Heart left ventricle (tissue), 16 donors: ENCODE measurements at regions not wholly inside any gene's neighbourhood (a gene's known extent, or its start where the extent isn't known, plus 50 kb on each side); places are given as distances from the start of the nearest gene placed in this dataset.

Experiments
- ATAC-seq, 4 donors: fragments of 200-7000 bp; cut with Tn5 transposase; one replicate each; pipeline ENCODE4 v1.9.1; 2020 to 2022; ENCODE audit warnings: moderate library complexity in 4 of 4, mild to moderate bottlenecking in 3 of 4, moderate number of reproducible peaks in 1 of 4
- DNase-seq, 5 donors: peaks; one replicate each; pipeline ENCODE4 v3.0.0-alpha.2; 2020
- H3K27ac ChIP-seq, 12 donors: fragments of 200-600 bp; sonication (generic) in 4 of 12; one replicate each; pipeline versions ENCODE4 v1.5.0 to v1.8.0; 2016 to 2022; ENCODE audit warnings: mild to moderate bottlenecking in 2 of 12
- H3K27me3 ChIP-seq, 9 donors: fragments of 200-600 bp; sonication (generic) in 2 of 9; one replicate each; pipeline versions ENCODE4 v1.5.1 to v1.8.0; 2016 to 2022; ENCODE audit warnings: mild to moderate bottlenecking in 3 of 9
- H3K36me3 ChIP-seq, 9 donors: fragments of 200-600 bp; sonication (generic) in 2 of 9; one replicate each; pipeline versions ENCODE4 v1.5.0 to v1.8.0; 2018 to 2022; ENCODE audit warnings: mild to moderate bottlenecking in 2 of 9
- H3K4me1 ChIP-seq, 12 donors: fragments of 200-600 bp; sonication (generic) in 4 of 12; one replicate each; pipeline versions ENCODE4 v1.5.0 to v1.8.0; 2016 to 2022; ENCODE audit warnings: mild to moderate bottlenecking in 3 of 12
- H3K4me3 ChIP-seq, 12 donors: fragments of 200-600 bp; sonication (generic) in 4 of 12; one replicate each; pipeline versions ENCODE4 v1.5.0 to v1.8.0; 2017 to 2022; ENCODE audit warnings: mild to moderate bottlenecking in 9 of 12, moderate library complexity in 4 of 12
- H3K9me3 ChIP-seq, 12 donors: fragments of 200-600 bp; sonication (generic) in 4 of 12; one replicate each; pipeline versions ENCODE4 v1.5.0 to v1.8.0; 2016 to 2022; ENCODE audit warnings: mild to moderate bottlenecking in 1 of 12
- CTCF ChIP-seq, 12 donors: fragments of 200-600 bp; sonication (generic) in 4 of 12; IDR thresholded peaks; one replicate each; pipeline versions ENCODE4 v1.5.0 to v1.8.0; 2018 to 2022; ENCODE audit warnings: antibody characterized with exemption in 12 of 12, mild to moderate bottlenecking in 5 of 12
- POLR2A ChIP-seq, 2 donors: fragments of 450-650 bp; IDR thresholded peaks; one replicate each; pipeline ENCODE4 v1.6.1; 2017; ENCODE audit warnings: antibody characterized with exemption in 2 of 2, mild to moderate bottlenecking in 2 of 2, moderate library complexity in 2 of 2
- WGBS, 4 donors: extraction: QIAGEN DNeasy Blood & Tissue Kit in 2 of 4; methylation state at CpG; one replicate each; pipeline versions ENCODE4 v1.1.5 to v1.1.7; 2013 to 2018; 5-methylcytosine and 5-hydroxymethylcytosine counted together
- intact Hi-C, 10 donors: fragments of 100-400 bp; cut with DNase I; formaldehyde crosslinking; loops; one replicate each; pipeline versions ENCODE4 v1.11.1 to v1.14.2; 2022
- donor health status: ischemic (EF 13 %, LVEDD 7.1; RV severe dilation, severe dysfunction).
- donor health status: healthy with polysubstance abuse.
- donor health status: DM: no; HTN: yes; CAD: no.
- donor health status: DM: no; HTN: no; CAD: no.
- donor health status: ischemic (EF 25% LVEDD 6.9; RV normal size, moderate dysfunction).
- donor health status: ischemic (EF 25% LVEDD 5.7; RV mildly dilated, moderate dysfunction).
- donor health status: healthy.
- donor health status: DM: yes; HTN: yes; CAD: no.
- donor health status: ischemic (EF 35%, LVEDD 5.7; RV mildly dilated, moderate dysfunction).
- donor health status: nonischemic (EF 11% LVEDD 7.7; RV severe dilation, severe dysfunction).
- donor health status: DM: yes; HTN: yes; CAD: no.
- donor health status: PGD.
- donor health status: ischemic (EF 29% LVEDD 5.4; RV normal size, mild dysfunction).
- donor health status: nonischemic (EF 23%, LVEDD 6.1; RV moderate dilation, normal function).

GRCh38 chr5:67774786-67775185 is 440.8 kb upstream of the PIK3R1 start:
- Histone ChIP-seq H3K4me1 (peaks cover 0 to 10% (median 0%) of the 10 kb centered on the region in 12 donors), H3K27ac (no peak overlapping the region), H3K4me3 (no peak overlapping the region), H3K27me3 (no peaks in the 10 kb centered on the region), H3K36me3 (no peaks in the 10 kb centered on the region), H3K9me3 (peaks cover 0 to 5% (median 0%) of the 10 kb centered on the region in 12 donors)
- ATAC-seq: no peak
- WGBS, 4 donors: 87 to 93% (median 90%) methylated on average over 2 of the region's 2 CpGs
- intact Hi-C loops: loop anchor here in 1 of 10 donors (10.0 kb wide), 1 partner anchor 50 kb away; no protein-coding TSS in a partner anchor
- TF ChIP-seq CTCF (IDR thresholded peaks at IDR 0.05): no peak
- TF ChIP-seq POLR2A (IDR thresholded peaks at IDR 0.05): no peak
- no peak for DNase-seq

DNA sequence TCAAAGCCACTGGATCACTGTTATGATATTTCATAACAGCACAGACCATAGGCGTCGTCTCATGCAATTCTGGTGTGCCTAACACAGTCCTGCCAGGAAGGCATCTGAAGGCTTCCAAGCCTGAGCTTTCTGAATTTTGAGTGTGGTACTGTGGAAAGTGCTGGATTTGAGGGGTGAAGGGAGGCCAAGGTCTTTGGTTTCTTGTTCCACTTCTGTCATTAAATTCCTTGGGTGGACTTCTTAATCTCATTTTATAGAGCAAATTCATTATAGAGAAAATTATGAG is 441.3 kb upstream of the PIK3R1 start:
- DNase-seq: peak in 1 of 5 donors; percentile 29
- 64 to 80% (median 74%) methylated on average over 2 of the region's 2 CpGs for WGBS, 4 donors
- intact Hi-C loops: loop anchor here in 1 of 10 donors (10.0 kb wide), 1 partner anchor 49 kb away; no protein-coding TSS in a partner anchor

GRCh38 chr5:67773411-67774266 is 441.9 kb upstream of the PIK3R1 start:
- peaks cover 0 to 10% (median 0%) of the 10 kb centered on the region in 12 donors for H3K4me1 ChIP-seq
- H3K36me3 ChIP-seq: no peaks in the 10 kb centered on the region
- H3K9me3 ChIP-seq: peaks cover 0 to 5% (median 0%) of the 10 kb centered on the region in 12 donors
- ATAC-seq: peak; percentile 54 to 89 (median 82)
- WGBS, 4 donors: 74 to 85% (median 80%) methylated on average over 3 of the region's 3 CpGs
- no peak for TF ChIP-seq POLR2A (IDR thresholded peaks at IDR 0.05)
- TF ChIP-seq CTCF (IDR thresholded peaks at IDR 0.05): no peak
- H3K27ac ChIP-seq: peak overlapping the region in 9 of 12 donors; percentile 13 to 61 (median 40)
- DNase-seq: peak in 3 of 5 donors; percentile 22 to 38 (median 26)
- intact Hi-C loops: loop anchor here in 1 of 10 donors (10.0 kb wide), 1 partner anchor 49 kb away; no protein-coding TSS in a partner anchor
- H3K27me3 ChIP-seq: no peaks in the 10 kb centered on the region
- H3K4me3 ChIP-seq: no peak overlapping the region

More for the DNA sequence above, 441.3 kb upstream of the PIK3R1 start:
- Histone ChIP-seq H3K9me3 (peaks cover 0 to 5% (median 0%) of the 10 kb centered on the region in 12 donors), H3K4me3 (no peak overlapping the region), H3K36me3 (no peaks in the 10 kb centered on the region), H3K27me3 (no peaks in the 10 kb centered on the region), H3K4me1 (peaks cover 0 to 10% (median 0%) of the 10 kb centered on the region in 12 donors), H3K27ac (peak overlapping the region in 9 of 12 donors; percentile 13 to 61 (median 40))
- peak; percentile 46 to 84 (median 69) for ATAC-seq
- TF ChIP-seq POLR2A (IDR thresholded peaks at IDR 0.05) (no peak), CTCF (IDR thresholded peaks at IDR 0.05) (no peak)

DNA sequence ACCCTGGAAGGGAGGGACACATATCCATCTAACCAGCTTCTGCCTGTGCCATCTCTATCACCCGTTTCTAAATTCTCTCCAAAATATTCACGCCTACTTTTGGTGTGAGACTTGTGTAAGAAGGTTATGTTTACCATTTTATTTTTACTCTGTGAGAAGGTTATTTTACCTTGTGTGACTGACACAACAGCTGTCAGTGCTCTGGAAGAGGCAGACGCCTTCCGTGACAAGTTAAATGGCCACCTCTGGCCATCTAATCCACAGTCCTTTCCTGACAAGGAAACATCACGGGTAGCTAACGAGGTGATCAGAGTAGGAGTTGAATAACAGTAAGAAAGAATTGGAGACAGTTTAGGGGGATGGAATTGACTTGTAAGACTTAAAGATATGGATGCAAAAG is 443.8 kb upstream of the PIK3R1 start:
- TF ChIP-seq CTCF (IDR thresholded peaks at IDR 0.05) (no peak), POLR2A (IDR thresholded peaks at IDR 0.05) (no peak)
- ATAC-seq (no peak), DNase-seq (no peak)
- 85 to 91% (median 88%) methylated on average over 6 of the region's 6 CpGs for WGBS, 4 donors
- intact Hi-C loops: loop anchor here in 1 of 10 donors (10.0 kb wide), 1 partner anchor 47 kb away; no protein-coding TSS in a partner anchor
- H3K4me1 ChIP-seq: peaks cover 0 to 10% (median 0%) of the 10 kb centered on the region in 12 donors
- H3K27me3 ChIP-seq: no peaks in the 10 kb centered on the region
- no peak overlapping the region for H3K4me3 ChIP-seq
- H3K36me3 ChIP-seq: no peaks in the 10 kb centered on the region
- H3K9me3 ChIP-seq: peaks cover 0 to under 1% (median 0%) of the 10 kb centered on the region in 12 donors
- H3K27ac ChIP-seq: no peak overlapping the region
